Panc1 (cell line): ENCODE measurements at regions not wholly inside any gene's neighbourhood (a gene's known extent, or its start where the extent isn't known, plus 50 kb on each side); places are given as distances from the start of the nearest gene placed in this dataset.

Source experiments
- ATAC-seq: fragments of 200-7000 bp; cut with Tn5 transposase; 2 replicates; pipeline ENCODE4 v1.9.1; 2020; ENCODE audit warnings: mild to moderate bottlenecking, moderate library complexity
- BruUV-seq: library from RNA; stranded (reverse); fragments of 400-500 nt; replicated peaks from 2 replicates; lab custom pipeline; 2021; lab: Mats Ljungman, UMichigan
- CTCF ChIA-PET: fragments of 300-600 bp; sonication (Branson Sonifier 250); formaldehyde crosslinking; loops from one replicate; lab custom pipeline; 2022; ENCODE audit warnings: antibody characterized with exemption; lab: Charles Lee
- POLR2A ChIA-PET: fragments of 300-600 bp; sonication (Branson Sonifier 250); formaldehyde crosslinking; loops from one replicate; lab custom pipeline; 2022; ENCODE audit warnings: antibody characterized with exemption; lab: Charles Lee
- DNase-seq: peaks from one replicate; pipeline ENCODE4 v3.0.0-alpha.2; 2010; ENCODE audit warnings: low read depth, low spot score
- H3K27ac ChIP-seq: 2 replicates; pipeline ENCODE4 v1.5.1; 2011; ENCODE audit warnings: mild to moderate bottlenecking, low read length, inconsistent platforms
- H3K27me3 ChIP-seq: fragments of 200-500 bp; sonication (Bioruptor generic); 2 replicates; pipeline ENCODE4 v1.6.0; 2014; ENCODE audit warnings: low read length, inconsistent platforms; ENCODE audit not compliant: control insufficient read depth, insufficient read depth
- H3K36me3 ChIP-seq: fragments of 200-500 bp; sonication (Bioruptor generic); 2 replicates; pipeline ENCODE4 v1.5.1; 2014; ENCODE audit warnings: inconsistent platforms, mild to moderate bottlenecking, low read length, moderate library complexity; ENCODE audit not compliant: control insufficient read depth, insufficient read depth
- H3K4me1 ChIP-seq: 2 replicates; pipeline ENCODE4 v1.5.1; 2011; ENCODE audit warnings: inconsistent platforms, mild to moderate bottlenecking, low read length, moderate library complexity; ENCODE audit not compliant: control insufficient read depth, insufficient read depth
- H3K4me3 ChIP-seq, 2 experiments: 2 replicates each; pipeline ENCODE4 v1.5.1; 2011 to 2012; ENCODE audit warnings: low read depth in 2 of 2, low read length in 2 of 2, mild to moderate bottlenecking in 2 of 2, inconsistent platforms in 1 of 2, moderate library complexity in 1 of 2
- H3K9me3 ChIP-seq: fragments of 200-500 bp; sonication (Bioruptor generic); 2 replicates; pipeline ENCODE4 v1.5.1; 2014; ENCODE audit warnings: low read depth, mild to moderate bottlenecking, inconsistent platforms, low read length, moderate library complexity; ENCODE audit not compliant: control insufficient read depth, insufficient read depth
- POLR2AphosphoS5 ChIP-seq: IDR thresholded peaks from 2 replicates; pipeline ENCODE4 v1.6.1; 2012; ENCODE audit warnings: mild to moderate bottlenecking, low read depth, low read length, moderate library complexity
- REST ChIP-seq, 2 experiments: IDR thresholded peaks; 2 replicates each; pipeline ENCODE4 v1.6.1; 2011 to 2012; ENCODE audit warnings: low read depth in 2 of 2, control low read depth in 1 of 2, low read length in 1 of 2, mild to moderate bottlenecking in 1 of 2, moderate library complexity in 1 of 2; ENCODE audit not compliant: insufficient read depth in 1 of 2
- SIN3A ChIP-seq: IDR thresholded peaks from 2 replicates; pipeline ENCODE4 v1.6.1; 2012; ENCODE audit warnings: low read depth, mild to moderate bottlenecking, low read length, moderate library complexity, borderline replicate concordance; ENCODE audit not compliant: insufficient read depth
- TCF7L2 ChIP-seq: IDR thresholded peaks from 2 replicates; pipeline ENCODE4 v1.6.1; 2011; ENCODE audit warnings: mild to moderate bottlenecking, low read depth, low read length, inconsistent platforms
- in situ Hi-C: cut with HindIII; loops from 2 replicates; pipeline ENCODE4 v1.10.0; 2016; ENCODE audit warnings: low sequenced_read_pairs, low pct_unique_long_range_greater_than_20kb
- intact Hi-C: fragments of 100-400 bp; cut with micrococcal nuclease; formaldehyde crosslinking; loops from one replicate; pipeline ENCODE4 v1.10.0; 2022; ENCODE audit not compliant: unreplicated experiment
- TF ChIP-seq, protein P1 (sequence below): fragments of 450-650 bp; IDR thresholded peaks from 2 replicates; pipeline ENCODE4 v1.5.1; 2017; ENCODE audit warnings: mild to moderate bottlenecking

DNA sequence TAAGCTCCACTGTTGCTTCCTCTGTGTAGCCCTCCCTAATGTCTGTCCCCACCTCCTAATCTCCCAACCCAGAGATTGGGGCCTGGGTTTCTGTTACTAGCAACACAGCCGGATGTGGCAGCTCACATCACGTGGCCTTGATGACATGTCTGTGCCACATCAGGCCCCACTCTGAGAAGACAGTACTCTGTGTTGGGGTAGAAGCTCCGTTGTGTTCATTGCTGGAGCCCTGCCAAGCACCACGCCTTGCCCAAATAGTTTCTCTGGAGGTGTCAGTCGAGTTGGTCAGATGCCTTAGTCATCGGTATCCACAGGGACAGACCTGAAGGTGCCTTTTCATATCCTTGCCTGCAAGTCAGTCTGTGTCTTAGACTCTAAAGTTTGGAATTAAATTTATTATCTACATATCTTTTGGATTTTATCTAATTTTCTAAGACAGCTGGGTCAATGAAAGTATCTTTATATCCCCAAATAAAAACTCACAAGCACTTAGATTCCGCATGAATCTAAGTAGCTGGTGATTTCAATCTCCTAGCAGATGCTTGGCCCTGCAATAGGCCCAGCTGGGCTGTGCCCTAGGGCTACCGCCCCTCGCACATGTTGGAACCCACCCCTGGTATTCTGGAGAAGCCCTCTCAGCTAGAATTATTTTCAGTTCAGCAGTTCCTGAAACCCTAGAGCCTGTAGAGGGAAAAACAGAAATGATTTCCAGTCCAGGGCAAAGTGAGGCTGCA lies 204.0 kb upstream of the TSHZ3 start:
- CTCF ChIA-PET: interaction anchor here (0.6 kb wide), 1 partner anchor 82 kb away, joined by 3 read pairs; no protein-coding TSS in a partner anchor
- DNase-seq: no peak
- in situ Hi-C loops: no loop called here

GRCh38 chr19:31553846-31554215 lies 204.6 kb upstream of the TSHZ3 start:
- no peaks in the 10 kb centered on the region for H3K4me1 ChIP-seq
- no peak for TF ChIP-seq REST (IDR thresholded peaks at IDR 0.05; ENCODE audit: insufficient read depth in 1 of 2, low read depth in 2 of 2, low read length in 1 of 2)
- no peak for TF ChIP-seq TCF7L2
- no peak for TF ChIP-seq SIN3A
- TF ChIP-seq, protein P1, sequence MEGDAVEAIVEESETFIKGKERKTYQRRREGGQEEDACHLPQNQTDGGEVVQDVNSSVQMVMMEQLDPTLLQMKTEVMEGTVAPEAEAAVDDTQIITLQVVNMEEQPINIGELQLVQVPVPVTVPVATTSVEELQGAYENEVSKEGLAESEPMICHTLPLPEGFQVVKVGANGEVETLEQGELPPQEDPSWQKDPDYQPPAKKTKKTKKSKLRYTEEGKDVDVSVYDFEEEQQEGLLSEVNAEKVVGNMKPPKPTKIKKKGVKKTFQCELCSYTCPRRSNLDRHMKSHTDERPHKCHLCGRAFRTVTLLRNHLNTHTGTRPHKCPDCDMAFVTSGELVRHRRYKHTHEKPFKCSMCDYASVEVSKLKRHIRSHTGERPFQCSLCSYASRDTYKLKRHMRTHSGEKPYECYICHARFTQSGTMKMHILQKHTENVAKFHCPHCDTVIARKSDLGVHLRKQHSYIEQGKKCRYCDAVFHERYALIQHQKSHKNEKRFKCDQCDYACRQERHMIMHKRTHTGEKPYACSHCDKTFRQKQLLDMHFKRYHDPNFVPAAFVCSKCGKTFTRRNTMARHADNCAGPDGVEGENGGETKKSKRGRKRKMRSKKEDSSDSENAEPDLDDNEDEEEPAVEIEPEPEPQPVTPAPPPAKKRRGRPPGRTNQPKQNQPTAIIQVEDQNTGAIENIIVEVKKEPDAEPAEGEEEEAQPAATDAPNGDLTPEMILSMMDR: no peak
- no peak for TF ChIP-seq POLR2AphosphoS5
- H3K36me3 ChIP-seq: no peaks in the 10 kb centered on the region
- no peaks in the 10 kb centered on the region for H3K9me3 ChIP-seq
- DNase-seq (no peak), ATAC-seq (no peak)
- ChIA-PET POLR2A (no interaction called here), CTCF (interaction anchor here (0.6 kb wide), 1 partner anchor 81 kb away, joined by 3 read pairs; no protein-coding TSS in a partner anchor)
- H3K27ac ChIP-seq: no peak overlapping the region
- BruUV-seq: no TSS peak
- no peak overlapping the region for H3K4me3 ChIP-seq
- intact Hi-C loops: no loop called here
- in situ Hi-C loops: no loop called here
- H3K27me3 ChIP-seq: no peaks in the 10 kb centered on the region

More for the DNA sequence above, 204.0 kb upstream of the TSHZ3 start:
- Histone ChIP-seq H3K27me3 (no peaks in the 10 kb centered on the region), H3K9me3 (no peaks in the 10 kb centered on the region), H3K27ac (no peak overlapping the region), H3K36me3 (no peaks in the 10 kb centered on the region), H3K4me1 (no peaks in the 10 kb centered on the region), H3K4me3 (no peak overlapping the region)
- TF ChIP-seq SIN3A (no peak), TCF7L2 (no peak), POLR2AphosphoS5 (no peak), REST (IDR thresholded peaks at IDR 0.05; ENCODE audit: insufficient read depth in 1 of 2, low read depth in 2 of 2, low read length in 1 of 2) (no peak)
- TF ChIP-seq, protein P1: no peak
- POLR2A ChIA-PET: no interaction called here
- BruUV-seq: no TSS peak
- intact Hi-C loops: no loop called here
- no peak for ATAC-seq
